Glomerular visceral epithelial cell (primary cell): ENCODE measurements at regions not wholly inside any gene's neighbourhood (a gene's known extent, or its start where the extent isn't known, plus 50 kb on each side); places are given as distances from the start of the nearest gene placed in this dataset.
A peak's percentile ranks its signal among the peaks of the same experiment; 100 is the strongest.
"Not testable (repeated sequence)": the region's sequence is repeated elsewhere in the genome, so short reads cannot be mapped to it uniquely, and the experiment has no call there.

ENCODE experiments used
- DNase-seq: peaks from one replicate; pipeline ENCODE4 v3.0.0-alpha.2; 2016; ENCODE audit errors: extremely low spot score

DNA sequence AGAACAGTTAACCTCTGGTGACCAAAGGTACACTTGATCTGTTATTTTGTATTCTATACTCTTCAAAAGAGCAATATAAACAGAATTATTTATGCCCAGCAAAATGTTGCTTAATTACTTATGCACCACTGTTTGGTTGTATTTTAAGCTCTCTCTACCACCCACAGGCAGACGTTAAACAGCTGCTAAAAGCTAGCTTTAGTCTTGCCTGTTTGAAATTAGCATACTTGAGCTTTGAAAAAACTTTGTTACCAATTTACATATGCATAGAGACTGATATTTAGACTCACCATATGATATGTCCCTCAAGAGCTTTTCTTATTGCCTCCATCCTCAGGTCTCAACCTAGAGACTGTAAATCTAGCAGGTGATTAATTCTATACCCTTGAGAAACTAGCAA is 426.9 kb downstream of the NR4A2 start:
- DNase-seq: no peak

GRCh38 chr2:155904720-155905119 is 427.8 kb downstream of the NR4A2 start:
- no peak for DNase-seq

GRCh38 chr2:155902635-155903034 is 429.9 kb downstream of the NR4A2 start:
- no peak for DNase-seq

DNA sequence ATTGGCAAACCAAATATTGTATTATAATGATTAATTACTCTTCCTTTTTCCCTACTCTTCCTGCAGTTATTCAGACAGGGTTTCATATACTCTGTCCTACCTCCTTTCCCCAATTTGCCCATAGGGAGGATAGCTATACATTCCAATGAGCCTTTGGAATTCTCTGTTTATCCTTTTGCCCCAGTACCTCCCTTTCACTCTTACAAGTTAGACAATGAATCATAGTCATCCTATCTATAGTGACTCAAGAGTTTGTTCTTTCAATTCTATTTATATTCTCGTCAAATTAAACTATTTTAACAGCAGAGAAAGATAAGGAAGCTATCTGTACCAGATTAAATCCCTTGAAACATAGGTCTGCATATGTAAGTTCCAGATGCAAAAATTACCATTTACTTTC is 437.5 kb downstream of the NR4A2 start:
- no peak for DNase-seq

DNA sequence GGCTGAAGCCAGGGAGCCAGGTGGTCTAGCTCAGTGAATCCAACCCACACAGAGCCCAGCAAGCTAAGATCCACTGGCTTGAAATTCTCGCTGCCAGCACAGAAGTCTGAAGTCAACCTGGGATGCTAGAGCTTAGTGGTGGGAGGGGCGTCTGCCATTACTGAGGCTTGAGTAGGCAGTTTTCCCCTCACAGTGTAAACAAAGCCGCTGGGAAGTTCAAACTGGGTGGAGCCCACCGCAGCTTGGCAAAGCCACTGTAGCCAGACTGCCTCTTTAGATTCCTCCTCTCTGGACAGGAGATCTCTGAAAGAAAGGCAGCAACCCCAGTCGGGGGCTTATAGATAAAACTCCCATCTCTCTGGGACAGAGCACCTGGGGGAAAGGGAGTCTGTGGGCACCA is 452.1 kb downstream of the NR4A2 start:
- DNase-seq: not testable (repeated sequence)

DNA sequence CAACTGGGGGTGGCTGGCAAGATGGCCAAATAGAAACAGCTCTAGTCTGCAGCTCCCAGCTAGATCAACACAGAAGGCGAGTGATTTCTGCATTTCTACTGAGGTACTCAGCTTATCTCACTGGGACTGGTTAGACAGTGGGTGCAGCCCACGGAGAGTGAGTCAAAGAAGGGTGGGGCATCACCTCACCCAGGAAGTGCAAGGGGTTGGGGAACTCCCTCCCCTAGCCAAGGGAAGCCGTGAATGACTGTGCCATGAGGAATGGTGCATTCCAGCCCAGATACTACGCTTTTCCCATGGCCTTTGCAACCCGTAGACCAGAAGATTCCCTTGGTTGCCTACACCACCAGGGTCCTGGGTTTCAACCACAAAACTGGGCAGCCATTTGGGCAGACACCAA is 452.6 kb downstream of the NR4A2 start:
- peak; percentile 76 for DNase-seq

DNA sequence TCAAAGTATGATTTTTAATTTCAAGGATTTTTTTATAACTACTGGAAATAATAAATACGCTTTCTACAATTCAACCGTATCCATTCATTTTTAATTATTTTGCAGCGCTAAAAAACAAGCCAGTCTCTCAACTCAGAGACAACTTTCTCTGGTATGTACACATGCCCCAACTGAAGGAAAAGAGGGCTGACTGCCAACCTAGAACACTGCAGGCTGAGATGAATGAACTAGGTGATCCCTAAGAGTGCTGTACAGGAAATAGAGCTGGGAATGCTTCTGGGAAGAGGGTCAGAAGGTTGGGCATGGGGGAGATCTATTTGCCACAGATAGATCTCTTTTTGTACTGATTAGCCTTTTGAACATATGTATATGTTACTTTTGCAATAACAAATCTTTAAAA is 460.1 kb downstream of the NR4A2 start:
- no peak for DNase-seq

GRCh38 chr2:155871940-155872339 is 460.6 kb downstream of the NR4A2 start:
- no peak for DNase-seq

GRCh38 chr2:155867564-155867963 is 465.0 kb downstream of the NR4A2 start:
- DNase-seq: no peak

- no peak for DNase-seq
Observed at GRCh38 chr2:155866477-155866876, 466.0 kb downstream of the NR4A2 start.

GRCh38 chr2:155852156-155852555 is 480.4 kb downstream of the NR4A2 start:
- DNase-seq: no peak

DNA sequence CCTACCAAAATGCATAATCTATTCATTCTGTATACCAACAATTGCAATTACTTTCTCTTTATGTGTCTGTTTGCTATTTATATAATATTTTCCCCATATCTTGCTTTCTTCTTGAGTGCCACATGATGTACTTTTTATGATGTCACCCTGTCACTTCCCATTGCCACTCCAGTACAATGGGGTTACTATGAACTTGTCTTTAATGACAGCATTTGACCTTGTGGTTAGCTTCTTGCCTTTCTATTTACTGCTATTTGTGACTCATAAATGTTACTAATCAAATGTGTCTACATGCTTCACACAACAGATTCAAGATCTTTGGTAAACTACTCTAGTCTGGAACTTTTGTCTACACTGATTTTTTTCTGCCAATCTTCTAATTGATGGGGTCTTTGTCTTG is 486.3 kb downstream of the NR4A2 start:
- no peak for DNase-seq

GRCh38 chr2:155844461-155844860 is 488.1 kb downstream of the NR4A2 start:
- DNase-seq: no peak

DNA sequence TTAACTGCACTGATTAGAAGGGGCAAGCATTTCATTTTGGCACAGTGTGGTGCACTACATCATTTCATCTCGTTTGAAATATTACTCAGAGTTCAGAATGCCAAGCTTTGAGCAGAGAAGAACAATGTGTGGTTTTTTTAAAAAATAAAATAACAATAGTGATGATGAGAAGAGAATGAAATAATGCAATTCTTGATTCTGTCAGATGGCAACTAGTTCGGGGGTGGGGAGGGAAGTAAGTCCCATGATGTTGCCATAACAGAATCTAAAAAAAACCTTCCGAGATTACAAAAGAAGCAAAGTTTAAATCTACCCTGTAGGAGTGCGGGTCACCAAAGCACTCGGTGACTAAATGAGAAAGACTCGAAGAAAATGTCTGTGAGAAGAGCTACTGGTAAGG is 490.4 kb downstream of the NR4A2 start:
- no peak for DNase-seq

GRCh38 chr2:155841442-155841841 is 491.1 kb downstream of the NR4A2 start:
- DNase-seq: no peak

GRCh38 chr2:155840661-155841060 is 491.9 kb downstream of the NR4A2 start:
- DNase-seq: no peak

GRCh38 chr2:155839991-155840390 is 492.5 kb downstream of the NR4A2 start:
- DNase-seq: no peak

- DNase-seq: no peak
Observed at GRCh38 chr2:155839436-155839835, 493.1 kb downstream of the NR4A2 start.

GRCh38 chr2:155836439-155836838 is 496.1 kb downstream of the NR4A2 start:
- DNase-seq: no peak

- DNase-seq: no peak
Observed at GRCh38 chr2:155830817-155831579, 501.5 kb downstream of the NR4A2 start.

DNA sequence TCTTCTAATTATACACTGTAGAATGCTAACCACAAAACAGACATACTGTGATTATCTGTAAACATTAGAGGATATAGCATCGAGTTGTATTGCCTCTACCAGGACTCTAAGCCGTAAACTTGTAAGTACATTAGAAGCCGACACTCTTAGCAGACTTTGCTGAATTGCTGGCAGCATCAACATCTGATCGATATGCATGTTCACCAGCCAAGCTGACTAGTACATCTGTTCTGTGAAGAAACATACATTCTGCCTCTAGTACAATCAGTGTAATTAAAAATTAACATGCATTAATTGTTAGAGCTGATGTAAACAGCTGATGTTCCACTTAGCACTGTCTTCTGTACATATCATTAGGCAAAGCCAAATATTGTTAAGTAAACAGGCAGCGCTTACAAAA is 502.2 kb downstream of the NR4A2 start:
- no peak for DNase-seq

GRCh38 chr2:155825876-155826275 is 506.6 kb downstream of the NR4A2 start:
- DNase-seq: no peak

DNA sequence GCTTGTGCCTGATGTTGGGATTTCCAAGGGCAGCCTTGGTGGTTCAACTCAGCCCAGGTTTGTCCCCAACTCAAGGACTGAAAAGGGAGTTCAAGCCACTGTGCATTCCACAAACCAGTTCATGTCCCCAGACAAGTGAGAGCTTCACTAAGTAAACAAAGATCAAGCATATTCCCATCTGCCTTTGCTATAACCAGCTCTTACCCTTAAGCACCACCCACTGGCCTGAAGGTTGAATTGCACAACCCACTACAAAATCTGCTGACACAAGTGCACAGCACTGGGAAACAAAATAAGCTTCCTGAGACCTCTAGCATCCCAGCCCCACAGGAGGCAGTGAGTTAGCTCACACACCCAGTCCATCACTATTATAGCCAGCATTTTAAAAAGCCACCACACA is 516.7 kb downstream of the NR4A2 start:
- peak; percentile 5 for DNase-seq

DNA sequence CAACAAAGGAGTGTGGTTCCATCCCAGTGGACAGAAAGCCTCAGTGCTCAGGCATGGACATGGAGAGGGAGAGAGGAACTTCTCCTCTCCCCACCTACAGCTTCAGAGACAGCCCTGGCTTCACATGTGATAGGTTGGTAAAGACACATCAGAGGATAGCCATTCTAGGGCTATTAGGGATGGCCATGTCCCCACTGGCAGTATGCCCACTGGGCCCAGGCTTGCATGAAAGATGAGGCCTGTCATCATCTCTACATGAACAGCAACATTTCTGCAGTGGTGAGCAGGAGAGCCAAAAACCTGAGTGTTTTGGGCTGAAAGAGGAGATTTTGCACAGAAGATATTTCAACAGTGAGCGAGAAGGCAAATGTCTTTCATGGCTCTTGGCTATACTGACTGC is 517.2 kb downstream of the NR4A2 start:
- DNase-seq: no peak
